ENCODE measurements at regions not wholly inside any gene's neighbourhood (a gene's known extent, or its start where the extent isn't known, plus 50 kb on each side); places are given as distances from the start of the nearest gene placed in this dataset.
"Not testable (repeated sequence)": the region's sequence is repeated elsewhere in the genome, so short reads cannot be mapped to it uniquely, and the experiment has no call there.

GRCh38 chr3:87101861-87102625 is 111.1 kb upstream of the VGLL3 start:
- no peak for DNase-seq

DNA sequence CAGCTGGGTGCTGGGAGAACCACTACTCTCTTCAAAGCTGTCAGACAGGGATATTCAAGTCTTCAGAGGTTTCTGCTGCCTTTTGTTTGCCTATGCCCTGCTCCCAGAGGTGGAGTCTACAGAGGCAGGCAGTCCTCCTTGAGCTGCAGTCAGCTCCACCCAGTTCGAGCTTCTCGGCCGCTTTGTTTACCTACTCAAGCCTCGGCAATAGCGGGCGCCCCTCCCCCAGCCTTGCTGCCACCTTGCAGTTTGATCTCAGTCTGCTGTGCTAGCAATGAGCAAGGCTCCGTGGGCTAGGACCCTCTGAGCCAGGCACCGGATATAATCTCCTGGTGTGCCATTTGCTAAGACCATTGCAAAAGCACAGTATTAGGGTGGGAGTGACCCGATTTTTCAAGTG is 106.8 kb upstream of the VGLL3 start:
- not testable (repeated sequence) for DNase-seq

GRCh38 chr3:87090631-87091030 is 99.7 kb upstream of the VGLL3 start:
- no peak for DNase-seq

GRCh38 chr3:87088993-87089841 is 98.3 kb upstream of the VGLL3 start:
- peak; percentile 82 for DNase-seq

DNA sequence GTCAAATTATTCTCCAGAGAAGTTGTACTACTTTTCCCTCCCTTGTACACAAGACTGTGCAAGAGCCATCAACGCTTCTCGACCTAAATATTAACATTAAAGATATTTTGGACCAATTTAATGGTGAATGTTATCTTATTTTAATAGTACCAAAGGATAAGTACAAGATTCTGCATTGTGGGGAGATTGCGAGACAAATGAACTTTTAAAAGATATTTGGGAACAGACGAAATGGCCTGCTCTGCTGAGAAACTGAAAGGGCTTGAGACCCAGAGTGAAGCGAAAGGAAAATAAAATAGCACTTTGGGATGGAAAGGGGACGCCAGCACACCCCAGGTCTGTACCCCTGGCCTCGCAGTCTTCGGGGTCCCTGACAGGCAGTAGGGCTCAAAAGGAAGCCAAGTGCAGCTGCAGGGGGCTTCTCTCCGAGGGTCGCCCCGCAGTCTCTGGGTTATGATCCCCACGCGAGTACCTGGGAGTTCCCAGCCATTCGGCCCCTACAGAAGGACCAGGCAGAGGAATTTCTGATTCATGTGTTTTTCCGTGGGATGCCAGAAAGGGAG is 97.6 kb upstream of the VGLL3 start:
- DNase-seq = peak; percentile 71

GRCh38 chr3:87084868-87085267 is 93.9 kb upstream of the VGLL3 start:
- DNase-seq = no peak

- DNase-seq = peak; percentile 73
Measured at GRCh38 chr3:87082796-87083440, 92.0 kb upstream of the VGLL3 start.

DNA sequence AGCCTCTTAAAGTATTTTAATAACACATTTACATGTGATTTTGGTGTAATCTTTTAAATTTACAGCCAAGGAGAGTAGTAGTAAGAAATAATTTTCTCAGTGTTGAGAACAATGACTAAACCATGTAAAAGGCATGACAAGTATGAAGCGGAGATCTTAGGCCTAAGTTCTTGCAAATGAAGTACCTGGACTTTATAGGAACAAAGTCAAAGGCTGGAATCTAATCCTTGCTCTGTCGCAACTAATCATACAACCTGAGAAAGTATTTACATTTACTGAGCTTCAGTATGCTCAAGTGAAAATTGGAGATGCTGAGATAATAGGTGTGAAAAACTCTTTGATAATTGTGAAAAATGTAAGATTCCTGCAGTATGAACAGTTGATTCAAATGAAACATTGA is 86.4 kb upstream of the VGLL3 start:
- DNase-seq = no peak

DNA sequence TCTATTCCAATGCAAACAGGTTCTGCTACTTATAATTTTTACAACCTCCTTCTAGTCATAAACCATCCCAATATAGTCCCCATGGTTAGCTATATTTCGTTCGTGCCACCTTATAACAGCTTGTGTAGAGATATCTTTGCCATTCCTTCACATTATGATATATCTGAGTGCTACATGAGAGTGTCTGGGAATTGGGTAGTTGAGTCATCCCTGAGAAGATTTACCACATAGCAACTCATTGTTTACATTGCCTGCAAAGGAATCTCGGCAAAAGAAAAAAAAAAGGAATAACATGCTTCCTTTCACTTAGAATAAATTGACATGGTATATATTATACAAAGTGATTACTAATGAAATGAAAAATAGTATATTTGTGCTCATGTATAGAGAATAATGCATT is 86.0 kb upstream of the VGLL3 start:
- DNase-seq = no peak

GRCh38 chr3:87073496-87074145 is 82.7 kb upstream of the VGLL3 start:
- DNase-seq = no peak

- DNase-seq = no peak
Measured at GRCh38 chr3:87072446-87072845, 81.5 kb upstream of the VGLL3 start.

DNA sequence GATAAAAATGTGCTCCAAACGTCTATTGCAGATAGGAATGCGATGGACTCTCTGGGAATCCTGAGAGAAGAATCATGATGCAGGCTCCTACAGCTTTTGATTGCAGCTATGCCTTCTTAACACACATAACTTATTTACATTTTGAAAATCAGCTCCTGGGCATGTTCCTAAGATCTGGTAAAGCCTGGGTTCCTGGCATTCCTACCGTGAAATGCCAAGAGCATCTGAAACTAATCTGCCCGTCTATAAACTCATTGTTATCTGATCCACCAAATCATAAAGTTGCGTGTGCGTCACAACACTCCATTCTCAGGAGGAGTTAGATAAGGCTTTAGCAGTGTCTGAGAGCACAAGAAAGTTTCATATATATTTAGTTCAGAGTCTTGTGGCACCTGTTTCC is 79.0 kb upstream of the VGLL3 start:
- no peak for DNase-seq

DNA sequence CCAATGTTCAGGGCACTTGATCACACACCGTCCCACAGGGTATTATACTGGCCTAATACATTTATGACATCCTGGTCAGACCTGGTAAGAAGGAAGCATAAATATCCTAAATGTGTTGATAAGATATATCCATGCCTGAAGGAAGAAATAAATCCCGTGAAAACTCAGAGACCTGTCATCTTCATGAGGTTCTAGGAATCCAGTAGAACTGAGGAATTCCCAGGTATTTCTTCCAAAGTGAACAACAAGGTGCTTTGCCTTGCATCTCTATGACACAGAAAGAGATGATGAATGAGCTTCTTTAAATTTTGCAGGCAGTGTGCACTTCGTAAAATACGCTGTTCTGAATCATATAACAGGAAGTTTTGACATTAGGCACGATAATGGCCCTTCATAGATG is 78.1 kb upstream of the VGLL3 start:
- DNase-seq = no peak

GRCh38 chr3:87062685-87063084 is 71.7 kb upstream of the VGLL3 start:
- no peak for DNase-seq

GRCh38 chr3:87057474-87057873 is 66.5 kb upstream of the VGLL3 start:
- DNase-seq = no peak

- no peak for DNase-seq
Measured at GRCh38 chr3:87053553-87053952, 62.6 kb upstream of the VGLL3 start.

DNA sequence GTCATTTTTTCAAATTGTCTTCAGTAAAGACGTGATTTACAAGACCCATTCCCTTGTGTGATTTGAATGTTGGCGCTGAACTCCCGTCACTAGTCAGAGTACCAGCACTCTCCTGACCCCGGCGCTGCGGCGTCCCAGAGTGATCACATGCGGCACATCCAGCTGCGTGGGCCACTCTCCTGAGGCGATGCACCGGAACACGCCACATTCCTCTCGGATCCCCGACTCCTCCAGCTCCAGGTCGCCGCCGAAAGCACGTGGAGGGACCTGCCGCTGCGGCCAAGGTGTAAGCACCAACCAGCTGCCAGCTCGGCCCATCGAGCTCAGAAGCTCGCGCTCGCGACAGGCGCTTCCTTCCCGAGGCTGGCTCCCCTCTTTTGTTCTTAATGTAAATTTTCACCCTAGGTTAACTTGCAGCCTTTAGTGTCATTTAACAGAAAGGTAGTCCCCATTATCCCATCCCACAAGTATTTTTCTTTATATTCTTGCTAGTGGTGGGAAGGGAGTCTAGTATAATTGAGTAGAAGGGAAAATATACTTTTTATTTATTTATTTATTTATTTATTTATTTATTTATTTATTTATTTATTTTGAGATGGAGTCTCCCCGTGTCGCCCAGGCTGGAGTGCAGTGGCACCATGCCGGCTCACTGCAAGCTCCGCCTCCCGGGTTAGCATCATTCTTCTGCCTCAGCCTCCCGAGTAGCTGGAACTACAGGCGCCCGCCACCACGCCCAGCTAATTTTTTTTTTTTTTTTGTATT is 61.7 kb upstream of the VGLL3 start:
- no peak for DNase-seq

DNA sequence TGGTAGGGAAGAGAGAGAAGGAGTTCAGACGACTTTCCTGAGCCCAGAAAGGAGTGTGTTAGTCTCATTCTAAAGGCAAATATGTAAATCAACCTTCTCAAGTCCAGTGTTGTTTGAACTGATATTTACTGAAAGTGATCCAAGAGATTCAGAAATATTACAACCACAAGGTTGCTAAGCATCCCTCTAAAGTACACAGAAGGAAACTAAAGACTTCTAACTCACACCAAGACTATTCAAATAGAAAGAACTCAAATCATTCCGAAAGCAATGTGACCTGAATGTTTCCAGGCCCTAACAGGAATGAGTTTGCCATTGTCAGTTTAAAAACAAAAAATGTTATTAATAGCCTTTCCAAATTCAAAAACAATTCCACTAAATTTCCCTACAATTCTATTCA is 56.9 kb upstream of the VGLL3 start:
- DNase-seq = no peak

GRCh38 chr3:87046241-87046640 is 55.3 kb upstream of the VGLL3 start:
- DNase-seq = no peak

- no peak for DNase-seq
Measured at GRCh38 chr3:87045473-87045872, 54.5 kb upstream of the VGLL3 start.

DNA sequence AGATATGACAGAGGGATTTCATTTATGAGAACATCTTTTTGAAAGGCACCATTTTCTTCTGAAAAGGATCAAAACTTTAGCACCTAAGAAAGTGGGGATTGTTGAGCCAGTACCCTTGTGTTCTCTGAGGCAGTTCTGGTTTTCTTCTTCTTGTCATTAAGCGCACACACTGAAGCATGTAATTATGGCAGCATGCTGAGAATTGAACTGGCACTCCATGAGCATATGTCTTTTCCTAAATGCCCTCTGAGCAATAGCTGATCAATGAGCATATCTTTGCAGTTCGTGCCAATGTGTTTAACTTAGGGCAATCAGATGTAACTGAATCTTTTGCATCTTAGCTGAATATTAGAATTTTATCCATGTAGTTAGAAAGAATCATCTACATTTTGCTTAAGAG is 53.9 kb upstream of the VGLL3 start:
- DNase-seq = no peak
